ENCODE measurements at regions not wholly inside any gene's neighbourhood (a gene's known extent, or its start where the extent isn't known, plus 50 kb on each side); places are given as distances from the start of the nearest gene placed in this dataset.

- DNase-seq (ENCODE audit: low read depth, low spot score), result no peak
- H3K27ac ChIP-seq, result peak overlapping the region; percentile 18
Measured at GRCh38 chr7:7304705-7305450, 122.5 kb downstream of the C1GALT1 start.

GRCh38 chr7:7306231-7306630 is 123.9 kb downstream of the C1GALT1 start:
- H3K27ac ChIP-seq, result no peak overlapping the region
- no peak for DNase-seq (ENCODE audit: low read depth, low spot score)

Data from epithelial cell of prostate (primary cell).